Aorta (tissue), 5 donors: ENCODE measurements at regions not wholly inside any gene's neighbourhood (a gene's known extent, or its start where the extent isn't known, plus 50 kb on each side); places are given as distances from the start of the nearest gene placed in this dataset.

Experiments
- ATAC-seq: fragments of 200-7000 bp; cut with Tn5 transposase; one replicate; pipeline ENCODE4 v1.9.1; 2022; ENCODE audit warnings: moderate library complexity; ENCODE audit not compliant: low FRiP score
- DNase-seq, 2 donors: peaks; one replicate each; pipeline ENCODE4 v3.0.0-alpha.2; 2020
- H3K27ac ChIP-seq, 2 donors: one replicate each; pipeline ENCODE4 v1.5.1; 2013; ENCODE audit warnings: low read length in 2 of 2, mild to moderate bottlenecking in 2 of 2, moderate library complexity in 2 of 2, control low read depth in 1 of 2, inconsistent platforms in 1 of 2, low read depth in 1 of 2
- H3K27me3 ChIP-seq, 2 donors: one replicate each; pipeline ENCODE4 v1.6.1; 2013; ENCODE audit warnings: control low read depth in 1 of 2, low read length in 1 of 2, mild to moderate bottlenecking in 1 of 2, moderate library complexity in 1 of 2; ENCODE audit not compliant: insufficient read depth in 2 of 2, control insufficient read depth in 1 of 2
- H3K36me3 ChIP-seq, 2 donors: one replicate each; pipeline ENCODE4 v1.6.1; 2013; ENCODE audit warnings: control low read depth in 1 of 2, low read length in 1 of 2, mild to moderate bottlenecking in 1 of 2; ENCODE audit not compliant: insufficient read depth in 2 of 2, control insufficient read depth in 1 of 2
- H3K4me1 ChIP-seq, 2 donors: one replicate each; pipeline ENCODE4 v1.6.1; 2013; ENCODE audit warnings: low read length in 2 of 2, control low read depth in 1 of 2, mild to moderate bottlenecking in 1 of 2, moderate library complexity in 1 of 2; ENCODE audit not compliant: insufficient read depth in 2 of 2, control insufficient read depth in 1 of 2
- H3K4me3 ChIP-seq, 2 donors: one replicate each; pipeline ENCODE4 v1.5.1; 2013; ENCODE audit warnings: low read length in 2 of 2, control low read depth in 1 of 2, mild to moderate bottlenecking in 1 of 2
- H3K9me3 ChIP-seq: one replicate; pipeline ENCODE4 v1.6.1; 2013; ENCODE audit warnings: mild to moderate bottlenecking, low read length; ENCODE audit not compliant: control insufficient read depth
- WGBS, 2 donors: extraction: QIAGEN DNeasy Blood & Tissue Kit; methylation state at CpG; one replicate each; pipeline ENCODE4 v1.1.7; 2013; 5-methylcytosine and 5-hydroxymethylcytosine counted together
- intact Hi-C, 2 donors: fragments of 100-400 bp; cut with DNase I; formaldehyde crosslinking; loops; one replicate each; pipeline versions ENCODE4 v1.14.2 to v1.15.0; 2022
- donor health status: healthy with polysubstance abuse.
- donor health status: Bipolar disorder and iron deficiency.
- donor health status: DM: no; HTN: no; CAD: no.
- donor health status: DM: no; HTN: no; CAD: no.
- donor health status: DM: yes; HTN: yes; CAD: no.

DNA sequence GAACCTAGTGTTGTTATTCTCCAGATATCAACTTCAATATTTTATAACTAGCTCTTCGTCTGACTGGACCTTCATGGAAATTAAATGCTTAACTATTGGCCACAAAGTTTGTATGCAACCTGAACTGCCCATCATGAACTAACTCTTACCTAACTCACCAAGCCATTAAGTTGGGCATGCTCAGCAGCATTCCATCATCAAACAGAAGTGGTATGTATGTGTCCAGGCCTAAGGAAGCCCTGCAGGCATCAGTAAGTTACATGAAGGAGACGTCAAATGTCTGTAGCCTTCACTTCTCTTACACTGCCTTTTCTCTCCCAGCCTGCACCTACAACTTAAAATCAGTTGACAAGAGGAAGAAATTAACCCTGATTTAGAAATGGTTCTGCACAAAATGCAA, 1639.2 kb upstream of the PABPC4L start:
- DNase-seq (no peak), ATAC-seq (no peak)
- intact Hi-C loops = no loop called here
- no peaks in the 10 kb centered on the region for H3K36me3 ChIP-seq
- H3K27me3 ChIP-seq = no peaks in the 10 kb centered on the region
- H3K4me1 ChIP-seq = no peaks in the 10 kb centered on the region
- 78 to 83% methylated on average over 2 of the region's 2 CpGs for WGBS, 2 donors
- H3K9me3 ChIP-seq = no peaks in the 10 kb centered on the region
- H3K4me3 ChIP-seq = no peak overlapping the region
- H3K27ac ChIP-seq = no peak overlapping the region

DNA sequence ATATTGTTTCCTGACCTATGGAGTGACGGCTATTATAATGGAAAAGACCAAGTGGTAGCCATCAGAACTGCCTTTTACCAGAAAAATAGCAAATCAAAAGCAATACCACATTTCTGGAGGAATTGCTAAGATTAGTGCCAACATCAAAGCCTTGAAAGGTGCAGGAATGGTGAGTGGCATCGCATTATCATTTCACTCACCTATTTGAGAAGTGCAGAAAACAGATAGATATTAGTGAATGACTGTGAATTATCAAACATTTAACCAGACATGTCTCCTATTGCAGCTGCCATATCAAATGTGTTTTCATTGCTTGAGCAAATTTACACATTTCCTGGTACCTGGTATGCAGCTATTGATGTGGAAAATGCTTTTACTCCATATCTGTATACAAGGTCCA, 1638.1 kb upstream of the PABPC4L start:
- intact Hi-C loops = no loop called here

DNA sequence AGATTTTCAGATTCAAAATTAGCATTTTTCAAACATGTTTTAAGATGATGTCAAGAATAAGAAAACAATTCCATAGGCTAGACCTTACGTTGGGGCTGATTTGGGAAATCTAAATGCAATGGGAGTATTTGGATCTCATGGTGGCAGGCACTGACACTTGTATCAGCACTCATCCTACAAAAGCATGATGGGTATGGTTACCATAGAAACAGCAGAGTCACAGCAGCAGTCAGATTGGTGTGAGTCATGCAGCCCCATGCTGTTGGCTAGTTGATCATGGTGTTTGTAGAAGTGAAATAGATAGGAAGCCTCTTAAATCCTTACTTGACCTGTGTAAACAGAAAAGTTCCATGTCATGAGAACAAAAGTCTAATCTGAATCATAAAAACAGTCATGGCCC, 1637.3 kb upstream of the PABPC4L start:
- Histone ChIP-seq H3K4me3 (no peak overlapping the region), H3K9me3 (no peaks in the 10 kb centered on the region), H3K4me1 (no peaks in the 10 kb centered on the region), H3K27me3 (no peaks in the 10 kb centered on the region), H3K27ac (no peak overlapping the region), H3K36me3 (no peaks in the 10 kb centered on the region)
- ATAC-seq (no peak), DNase-seq (no peak)
- intact Hi-C loops = no loop called here
- WGBS, 2 donors = 29 to 39% methylated on average over 1 of the region's 1 CpG

More for the DNA sequence above, 1638.1 kb upstream of the PABPC4L start:
- H3K9me3 ChIP-seq = no peaks in the 10 kb centered on the region
- H3K4me1 ChIP-seq = no peaks in the 10 kb centered on the region
- WGBS, 2 donors = 94 to 98% methylated on average over 2 of the region's 2 CpGs
- DNase-seq (no peak), ATAC-seq (no peak)
- H3K27me3 ChIP-seq = no peaks in the 10 kb centered on the region
- H3K4me3 ChIP-seq = no peak overlapping the region
- no peaks in the 10 kb centered on the region for H3K36me3 ChIP-seq
- no peak overlapping the region for H3K27ac ChIP-seq

DNA sequence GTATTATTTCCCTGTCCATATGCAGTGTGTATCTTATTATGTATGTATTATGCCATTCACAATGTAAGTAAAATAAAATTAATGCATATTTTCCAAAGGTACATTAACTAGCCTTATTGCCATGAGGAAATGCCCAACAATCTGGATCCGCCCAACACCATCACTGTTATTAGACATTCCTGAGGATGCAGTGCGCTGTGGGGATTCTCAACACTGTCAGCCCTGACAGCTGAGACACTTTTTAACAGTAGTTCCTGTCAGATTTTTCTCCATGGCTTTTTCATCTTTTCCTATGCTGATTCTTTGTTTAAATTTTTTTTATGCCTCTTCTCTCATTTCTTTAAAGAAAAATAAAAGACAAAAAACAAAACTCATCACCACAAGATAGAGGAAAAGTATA, 1632.9 kb upstream of the PABPC4L start:
- Histone ChIP-seq H3K4me1 (no peaks in the 10 kb centered on the region), H3K27ac (no peak overlapping the region), H3K27me3 (no peaks in the 10 kb centered on the region), H3K36me3 (no peaks in the 10 kb centered on the region), H3K9me3 (no peaks in the 10 kb centered on the region), H3K4me3 (no peak overlapping the region)
- ATAC-seq = no peak
- intact Hi-C loops = no loop called here
- 91 to 95% methylated on average over 2 of the region's 2 CpGs for WGBS, 2 donors
- DNase-seq = no peak

DNA sequence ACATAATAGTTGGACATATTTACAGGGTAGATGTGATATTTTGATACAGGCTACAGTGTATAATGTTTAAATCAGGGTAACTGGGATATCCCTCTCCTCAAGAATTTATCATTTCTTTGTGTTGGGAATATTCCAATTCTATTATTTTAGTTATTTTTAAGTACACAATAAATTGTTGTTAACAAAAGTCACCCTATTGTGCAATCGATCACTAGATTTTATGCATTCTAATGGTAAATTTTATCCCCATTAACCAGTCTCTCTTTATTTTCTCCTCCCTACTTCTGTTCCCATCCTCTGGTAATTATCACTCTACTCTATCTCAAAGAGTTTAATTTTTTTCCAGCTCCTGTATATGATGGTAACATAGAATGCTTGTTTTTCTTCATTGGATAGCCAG, 1631.9 kb upstream of the PABPC4L start:
- Histone ChIP-seq H3K4me3 (no peak overlapping the region), H3K27me3 (no peaks in the 10 kb centered on the region), H3K9me3 (no peaks in the 10 kb centered on the region), H3K4me1 (no peaks in the 10 kb centered on the region), H3K27ac (no peak overlapping the region), H3K36me3 (no peaks in the 10 kb centered on the region)
- intact Hi-C loops = no loop called here
- 84 to 87% methylated on average over 1 of the region's 1 CpG for WGBS, 2 donors
- ATAC-seq (no peak), DNase-seq (no peak)

DNA sequence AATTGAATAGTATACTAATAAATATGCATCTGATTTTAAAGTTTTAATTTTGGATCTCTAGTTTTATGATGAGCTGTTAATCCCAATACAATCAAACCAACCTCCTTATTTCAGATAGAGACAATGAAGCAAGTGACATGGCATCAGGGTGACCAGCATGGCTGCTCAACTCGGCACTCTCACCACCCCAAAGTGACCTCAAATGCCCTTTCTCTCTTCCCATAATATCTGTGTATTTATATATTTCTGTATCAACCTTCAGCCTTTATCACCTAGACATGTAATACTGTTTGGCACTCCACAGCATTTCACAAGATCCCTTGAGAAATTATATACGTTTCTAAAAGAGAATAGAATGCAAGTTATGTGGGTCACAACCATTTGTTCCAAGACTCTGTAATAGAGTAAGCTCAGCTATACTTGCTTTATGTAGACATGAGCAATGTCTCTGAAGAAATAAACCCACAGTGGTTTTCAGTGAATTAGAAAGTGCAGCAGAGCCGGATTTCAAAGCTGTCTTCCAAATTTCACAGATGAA, 1623.2 kb upstream of the PABPC4L start:
- ATAC-seq = no peak
- intact Hi-C loops = no loop called here
- no peaks in the 10 kb centered on the region for H3K4me1 ChIP-seq
- no peaks in the 10 kb centered on the region for H3K9me3 ChIP-seq
- no peak for DNase-seq
- H3K27me3 ChIP-seq = no peaks in the 10 kb centered on the region
- WGBS, 2 donors = 15 to 20% methylated on average over 3 of the region's 3 CpGs
- no peak overlapping the region for H3K27ac ChIP-seq
- H3K4me3 ChIP-seq = no peak overlapping the region
- H3K36me3 ChIP-seq = no peaks in the 10 kb centered on the region

DNA sequence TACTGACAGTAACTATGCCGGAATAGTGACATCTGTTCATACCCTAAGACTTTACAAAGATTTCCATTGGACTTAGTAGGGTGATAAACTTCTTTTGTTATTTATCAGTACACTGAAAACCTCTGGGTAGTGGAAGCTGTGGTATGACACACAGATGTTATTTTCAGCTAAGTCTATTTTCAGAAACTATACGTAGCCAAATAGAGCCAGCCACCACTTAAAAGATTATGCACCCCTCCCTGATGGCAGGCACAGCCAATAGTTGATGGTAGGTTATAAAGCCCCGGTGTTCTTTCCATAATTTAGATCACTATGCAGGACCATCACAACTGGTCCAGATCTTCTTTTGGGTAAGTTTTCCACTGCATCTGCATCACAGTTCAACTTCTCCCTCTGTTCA, 1603.2 kb upstream of the PABPC4L start:
- Histone ChIP-seq H3K4me3 (no peak overlapping the region), H3K27ac (no peak overlapping the region), H3K4me1 (no peaks in the 10 kb centered on the region), H3K9me3 (no peaks in the 10 kb centered on the region), H3K36me3 (no peaks in the 10 kb centered on the region), H3K27me3 (no peaks in the 10 kb centered on the region)
- DNase-seq = no peak
- 67% methylated on average over 3 of the region's 3 CpGs for WGBS, 2 donors
- intact Hi-C loops = no loop called here
- no peak for ATAC-seq

DNA sequence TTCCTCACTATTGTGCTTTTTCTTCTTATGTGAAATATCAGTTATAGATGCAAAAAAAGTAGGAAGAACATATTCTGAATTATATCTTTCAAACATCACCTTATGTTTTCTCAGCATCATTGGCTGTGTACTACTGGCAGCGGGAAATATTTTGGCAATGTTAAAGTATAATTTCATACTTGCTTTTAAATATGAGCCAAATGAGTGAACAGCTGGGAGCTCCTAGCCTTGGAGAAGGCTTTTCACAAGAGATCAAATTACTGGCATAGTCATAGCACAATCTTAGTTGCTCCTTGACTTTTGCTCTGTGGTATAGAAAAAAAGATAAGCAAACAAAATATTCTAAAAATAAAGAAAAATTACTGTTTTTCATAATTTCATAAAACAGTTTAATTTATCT, 1575.8 kb upstream of the PABPC4L start:
- Histone ChIP-seq H3K27ac (no peak overlapping the region), H3K9me3 (no peaks in the 10 kb centered on the region), H3K4me3 (no peak overlapping the region), H3K4me1 (no peaks in the 10 kb centered on the region), H3K36me3 (no peaks in the 10 kb centered on the region), H3K27me3 (no peaks in the 10 kb centered on the region)
- DNase-seq = no peak
- WGBS, 2 donors = 66 to 77% methylated on average over 1 of the region's 1 CpG
- no peak for ATAC-seq
- intact Hi-C loops = no loop called here

DNA sequence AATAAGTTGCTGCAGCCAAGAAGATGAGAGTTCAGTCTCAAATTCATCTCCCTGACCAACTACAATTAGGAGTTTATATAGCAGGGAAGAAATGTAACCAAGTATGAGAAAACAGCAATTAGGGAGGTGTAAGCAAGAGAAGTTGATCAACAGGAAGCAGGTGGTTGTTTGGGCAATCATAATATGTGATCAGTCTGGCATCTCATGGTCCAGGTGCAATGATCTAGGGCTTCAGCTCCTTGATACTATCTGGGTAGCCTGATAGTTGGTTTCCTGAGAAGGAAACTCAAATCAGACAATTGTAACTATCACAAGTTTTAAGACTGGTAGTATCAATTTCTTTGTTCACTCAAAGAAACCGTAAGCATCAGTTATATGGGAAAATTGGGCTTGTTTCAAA, 1574.3 kb upstream of the PABPC4L start:
- Histone ChIP-seq H3K4me1 (no peaks in the 10 kb centered on the region), H3K36me3 (no peaks in the 10 kb centered on the region), H3K27me3 (no peaks in the 10 kb centered on the region), H3K9me3 (no peaks in the 10 kb centered on the region), H3K4me3 (no peak overlapping the region), H3K27ac (no peak overlapping the region)
- DNase-seq = no peak
- intact Hi-C loops = no loop called here
- 93 to 97% methylated on average over 1 of the region's 1 CpG for WGBS, 2 donors
- ATAC-seq = no peak
